ENCODE measurements at regions not wholly inside any gene's neighbourhood (a gene's known extent, or its start where the extent isn't known, plus 50 kb on each side); places are given as distances from the start of the nearest gene placed in this dataset.

GRCh38 chr5:82352146-82352791 lies 74.1 kb upstream of the RPS23 start:
- DNase-seq = no peak

GRCh38 chr5:82351754-82352145 lies 73.6 kb upstream of the RPS23 start:
- peak; percentile 53 to 77 (median 64) for DNase-seq

DNA sequence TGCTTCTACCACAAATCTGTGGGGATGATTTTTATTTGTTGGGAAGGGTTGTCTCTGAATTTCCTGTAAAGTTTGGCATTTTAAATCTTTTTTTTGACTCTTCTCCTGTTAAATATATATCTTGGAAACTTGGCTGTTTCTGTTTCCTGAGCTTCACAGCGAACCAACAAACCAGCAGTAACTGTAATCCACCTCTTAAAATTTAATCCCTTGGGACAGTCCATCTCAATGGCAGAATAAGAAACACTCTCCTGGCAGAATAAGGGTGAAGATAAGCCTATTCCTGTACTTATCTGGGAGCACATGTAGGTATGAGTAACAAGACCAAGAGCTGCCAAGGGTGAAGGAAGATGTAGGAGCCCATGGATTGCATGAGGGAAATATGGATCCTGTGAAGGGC lies 73.1 kb upstream of the RPS23 start:
- DNase-seq = no peak

DNA sequence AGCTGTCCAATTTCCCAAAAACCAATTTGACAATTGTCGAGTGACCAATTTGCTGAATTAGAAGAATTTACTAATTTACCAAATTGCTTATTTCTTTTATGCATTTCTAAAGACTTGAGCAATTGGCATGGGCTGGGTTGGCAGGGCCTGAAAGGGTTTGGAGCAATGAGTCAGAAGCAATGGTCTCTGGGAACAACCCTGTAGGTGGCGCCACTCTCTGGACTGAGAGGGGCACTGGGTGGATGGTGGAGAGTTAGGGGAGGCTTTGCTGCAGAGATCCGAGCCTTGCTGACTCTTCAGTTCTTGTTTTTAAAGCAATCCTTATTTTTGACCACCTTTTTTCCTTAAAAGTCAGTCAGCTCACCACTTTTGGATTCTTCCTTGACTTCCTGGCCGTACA lies 71.5 kb upstream of the RPS23 start:
- DNase-seq = peak; percentile 27 to 60 (median 41)

DNA sequence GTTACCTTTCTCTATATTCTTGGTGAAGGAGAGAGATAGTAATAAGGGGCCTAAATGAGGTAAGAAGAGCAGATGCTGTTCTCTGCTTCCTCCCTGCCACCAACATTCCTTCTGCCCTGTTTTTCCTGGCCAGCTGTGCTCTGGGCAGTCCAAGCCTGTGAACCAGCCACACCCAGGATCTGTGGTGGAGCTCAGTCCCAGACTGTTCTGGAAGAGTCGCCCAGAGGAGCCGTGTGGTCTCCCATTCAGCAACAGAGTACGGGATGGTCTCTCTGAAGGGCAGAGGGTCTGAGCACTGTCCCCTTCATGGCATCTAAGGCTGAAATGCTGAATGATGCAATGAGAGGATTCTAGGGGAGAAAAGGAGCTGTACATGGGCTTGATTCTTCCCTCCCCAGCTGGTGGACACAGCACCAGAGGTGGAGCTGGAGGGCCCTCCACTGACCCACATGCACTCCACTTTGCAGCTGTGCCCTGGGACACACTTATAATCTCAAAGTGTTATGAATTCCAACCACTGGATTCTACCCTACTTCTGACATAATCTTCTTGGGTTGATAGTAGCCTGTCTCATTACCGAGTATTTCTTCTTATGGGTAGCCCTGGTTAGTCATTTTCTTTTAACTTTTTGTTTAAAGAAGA lies 70.8 kb upstream of the RPS23 start:
- DNase-seq = no peak

GRCh38 chr5:82347201-82347865 lies 69.2 kb upstream of the RPS23 start:
- no peak for DNase-seq

DNA sequence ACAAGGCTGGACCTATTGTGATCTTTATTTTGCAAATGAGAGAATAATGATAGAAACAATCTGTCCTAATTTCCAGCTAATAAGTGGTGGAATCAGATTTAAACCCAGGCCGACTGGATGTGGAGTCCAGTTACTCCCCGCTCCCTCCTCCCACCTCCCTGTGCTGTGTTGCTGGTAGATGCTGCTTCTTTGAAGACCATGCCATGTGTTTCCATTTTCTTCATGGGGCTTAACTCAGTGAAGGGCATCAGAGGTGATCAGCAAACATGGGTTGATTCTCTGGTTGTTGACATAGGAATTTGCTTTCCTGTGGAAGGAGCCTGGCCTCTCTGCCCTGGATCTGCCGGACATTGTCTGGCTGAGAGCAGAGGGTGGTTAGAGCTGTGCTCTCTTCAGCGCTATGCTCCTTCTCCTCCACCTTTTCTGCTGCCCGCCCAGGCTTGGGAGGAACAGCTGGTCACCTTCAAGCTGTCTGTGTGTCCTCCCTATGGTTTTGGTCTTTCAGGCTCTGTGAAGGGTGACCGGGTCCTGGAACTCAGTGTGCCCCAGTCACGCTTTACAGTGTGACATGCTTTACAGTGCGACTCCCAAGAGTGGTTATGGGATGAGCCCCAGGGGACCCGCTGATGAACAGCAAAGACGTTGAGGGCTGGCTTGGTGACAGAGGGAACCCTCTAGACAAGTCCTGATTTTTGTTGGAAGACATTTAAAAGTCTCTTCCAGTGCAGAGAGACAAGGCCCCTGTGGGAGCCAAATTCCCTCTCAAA lies 68.4 kb upstream of the RPS23 start:
- no peak for DNase-seq

- no peak for DNase-seq
Measured at GRCh38 chr5:82345108-82345507, 67.0 kb upstream of the RPS23 start.

GRCh38 chr5:82341325-82341724 lies 63.2 kb upstream of the RPS23 start:
- no peak for DNase-seq

DNA sequence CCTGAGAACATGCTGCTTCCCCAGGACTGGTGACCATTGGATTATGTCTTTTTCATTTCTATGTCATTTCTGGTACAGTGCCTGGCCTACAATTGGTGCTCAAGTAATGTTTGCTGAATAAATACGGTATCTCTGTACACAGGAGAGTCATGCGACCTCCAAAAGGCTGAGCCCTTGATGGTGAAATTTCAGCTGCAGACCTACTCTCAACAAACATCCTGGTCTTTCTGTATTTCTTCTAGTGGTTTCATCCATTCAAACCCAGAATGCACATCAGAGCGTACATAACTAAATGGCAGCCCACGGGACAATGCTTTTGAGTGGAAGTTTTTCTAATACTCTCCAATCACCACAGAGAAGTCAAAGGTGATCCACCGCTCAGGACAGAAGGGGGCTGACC lies 62.6 kb upstream of the RPS23 start:
- DNase-seq = no peak

DNA sequence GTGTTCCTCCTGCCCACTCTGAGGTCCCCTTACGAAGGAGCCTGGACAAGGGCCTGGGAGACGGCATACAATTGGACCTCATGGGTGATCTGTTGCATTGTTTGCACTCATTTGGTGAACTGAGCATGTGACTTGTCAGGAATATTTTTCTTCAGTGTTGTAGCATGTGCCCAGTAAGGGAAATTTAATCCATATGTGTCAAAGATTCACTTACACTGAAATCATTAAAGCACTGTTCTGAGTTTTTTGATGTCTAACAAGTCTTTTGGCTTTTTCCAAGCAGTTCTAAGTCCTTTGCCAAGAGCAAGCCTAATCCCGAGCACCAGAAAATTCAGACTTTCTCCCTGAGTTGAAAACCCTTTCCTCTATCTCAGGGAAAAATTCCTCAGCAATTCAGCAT lies 61.6 kb upstream of the RPS23 start:
- no peak for DNase-seq

DNA sequence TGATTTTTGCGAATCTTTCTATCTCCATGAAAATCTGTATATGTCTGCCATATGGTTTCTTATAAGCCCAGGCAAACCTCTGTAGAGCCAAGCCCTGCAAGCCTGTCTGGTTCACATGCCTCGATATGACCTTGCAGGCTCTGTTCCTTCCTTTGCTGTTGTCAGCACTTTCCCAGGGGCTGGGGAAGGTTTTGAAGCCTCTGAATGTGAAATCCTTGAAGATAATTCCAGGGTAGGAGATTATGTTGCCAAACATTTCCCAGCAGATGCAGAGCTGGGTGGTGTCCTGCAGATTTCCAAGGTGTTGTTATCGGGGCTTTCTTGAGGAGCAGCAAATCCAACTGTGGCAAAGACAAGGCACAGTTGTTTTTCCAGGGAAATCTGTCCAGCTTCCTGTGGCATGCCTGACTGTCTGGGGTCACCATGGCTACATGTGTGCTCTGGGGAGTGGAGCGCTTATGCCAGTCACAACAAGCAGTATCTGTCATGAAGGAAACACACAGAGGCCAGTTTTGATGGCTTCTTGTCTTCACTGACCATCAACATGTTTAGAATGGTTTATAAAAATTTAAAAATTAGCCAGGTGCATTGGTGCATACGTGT lies 60.7 kb upstream of the RPS23 start:
- DNase-seq = no peak

DNA sequence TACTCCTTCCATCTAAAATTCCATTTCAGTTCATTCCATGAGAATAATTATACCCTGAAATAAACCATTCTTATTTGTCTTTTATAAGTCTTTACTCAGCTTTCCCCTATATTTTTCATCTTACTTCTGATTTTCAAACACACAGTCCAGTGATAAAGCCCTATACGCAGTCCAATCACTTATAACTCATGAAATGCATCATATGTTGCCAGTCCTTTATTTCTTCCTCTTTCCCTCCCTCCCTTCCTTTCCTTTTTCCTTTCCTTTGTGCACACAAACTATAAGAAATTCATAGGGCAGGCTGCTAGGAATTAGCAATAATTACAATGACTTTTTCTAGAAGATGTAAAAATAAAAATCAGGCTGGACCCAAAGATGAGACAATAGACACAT lies 58.8 kb upstream of the RPS23 start:
- DNase-seq = no peak

- no peak for DNase-seq
Measured at GRCh38 chr5:82336226-82336958, 58.2 kb upstream of the RPS23 start.

DNA sequence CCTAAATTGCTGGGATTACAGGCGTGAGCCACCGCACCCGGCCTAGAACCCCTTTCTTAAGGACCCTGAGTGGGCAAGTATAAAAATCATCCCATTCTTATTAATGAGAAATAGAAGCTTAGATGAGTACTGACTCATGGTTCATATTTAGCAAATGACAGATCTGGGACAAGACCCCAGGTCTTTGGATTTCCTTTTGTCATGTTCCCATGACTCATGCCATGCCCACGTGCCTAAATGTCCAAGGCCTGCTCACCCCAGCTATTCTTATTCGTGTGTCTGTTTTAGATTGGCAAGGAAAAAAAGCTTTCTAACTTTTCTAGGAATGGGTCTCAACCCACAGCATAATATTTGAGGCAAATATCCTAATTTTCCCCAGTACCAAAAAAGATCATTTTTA lies 57.7 kb upstream of the RPS23 start:
- no peak for DNase-seq

DNA sequence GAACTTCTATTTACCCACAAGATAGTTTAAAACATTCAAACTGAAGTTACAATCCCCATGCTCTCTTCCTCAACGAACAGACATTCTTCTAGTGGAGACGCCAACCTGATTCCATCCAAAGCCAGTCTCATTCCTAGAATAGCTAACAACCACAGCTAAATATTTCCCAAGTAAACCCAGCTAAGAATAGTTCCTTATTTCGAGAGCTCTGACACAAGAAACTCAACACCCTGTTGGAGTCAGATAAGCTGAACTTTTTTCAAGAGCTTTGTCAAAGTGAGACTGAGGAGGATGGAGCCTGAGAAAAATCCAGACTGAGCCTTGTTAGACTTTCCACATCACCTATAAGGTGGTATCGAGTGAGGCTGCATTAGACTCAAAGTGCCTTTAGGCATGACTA lies 56.7 kb upstream of the RPS23 start:
- DNase-seq = no peak

DNA sequence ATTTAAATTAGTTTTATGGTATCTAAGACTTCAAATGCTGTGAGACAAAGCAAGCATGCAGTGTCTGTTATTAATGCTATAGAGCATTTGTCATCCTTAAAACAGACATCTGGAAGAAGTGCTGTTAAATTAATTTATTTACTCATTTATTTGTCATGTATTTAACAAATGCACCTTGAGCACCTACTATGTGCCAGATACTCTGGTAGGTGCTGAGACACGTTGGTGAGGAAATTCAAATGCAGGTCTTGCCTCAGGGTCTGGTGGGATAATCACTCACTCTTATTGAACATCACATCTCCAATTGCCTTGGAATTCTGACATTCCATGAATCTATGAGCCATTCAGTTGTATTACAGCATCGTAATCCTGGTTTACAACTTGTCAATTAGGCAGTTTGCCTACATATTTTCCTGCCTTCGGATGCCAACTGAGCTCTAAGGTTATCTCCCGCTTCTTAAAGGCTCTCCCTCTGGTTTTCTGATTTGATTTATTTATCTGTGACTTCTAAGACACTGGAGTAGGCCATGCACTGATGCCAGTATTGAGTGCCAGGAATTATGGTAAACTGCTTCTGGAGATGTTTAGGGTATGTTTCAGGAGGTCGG lies 56.0 kb upstream of the RPS23 start:
- no peak for DNase-seq

- DNase-seq = no peak
Measured at GRCh38 chr5:82332886-82333615, 54.9 kb upstream of the RPS23 start.

GRCh38 chr5:82332064-82332855 lies 54.1 kb upstream of the RPS23 start:
- DNase-seq = no peak

DNA sequence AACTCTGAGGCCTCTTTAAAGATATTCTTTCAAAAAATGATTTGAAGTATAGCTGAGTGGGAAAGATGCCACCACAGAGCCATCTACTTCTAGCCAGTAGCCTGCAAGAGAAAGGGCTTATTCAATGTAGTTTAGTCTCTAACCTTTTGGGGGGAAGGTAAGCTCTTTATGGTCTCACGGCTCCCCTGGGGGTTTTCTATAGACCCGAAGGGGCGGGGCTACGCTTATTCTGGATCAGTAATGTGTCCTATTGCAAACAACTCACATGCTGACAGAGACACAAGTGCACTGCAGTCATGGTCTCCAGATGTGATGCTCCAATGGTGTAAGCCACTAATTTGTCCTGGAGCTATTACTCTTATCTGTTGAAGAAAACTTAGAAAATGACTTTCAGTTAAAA lies 53.4 kb upstream of the RPS23 start:
- no peak for DNase-seq
